NT2/D1 (cell line): ENCODE measurements at regions not wholly inside any gene's neighbourhood (a gene's known extent, or its start where the extent isn't known, plus 50 kb on each side); places are given as distances from the start of the nearest gene placed in this dataset.

Experiments
- SUZ12 ChIP-seq: IDR thresholded peaks from 2 replicates; pipeline ENCODE4 v1.6.1; 2011; ENCODE audit not compliant: insufficient read length, insufficient read depth; ENCODE audit errors: extremely low read depth
- YY1 ChIP-seq: IDR thresholded peaks from 2 replicates; pipeline ENCODE4 v1.6.1; 2011; ENCODE audit not compliant: insufficient read length, insufficient read depth

GRCh38 chr6:84596488-84596887 lies 167.9 kb downstream of the TBX18 start:
- TF ChIP-seq SUZ12 (no peak), YY1 (no peak)
